Right lobe of liver (tissue), 4 donors: ENCODE measurements at regions not wholly inside any gene's neighbourhood (a gene's known extent, or its start where the extent isn't known, plus 50 kb on each side); places are given as distances from the start of the nearest gene placed in this dataset.

Source experiments
- CTCF ChIP-seq, 4 donors: fragments of 200-600 bp in 3 of 4; fragments of 450-650 bp in 1 of 4; IDR thresholded peaks; one replicate each; pipeline versions ENCODE4 v1.5.1 to v1.8.0; 2016 to 2022; ENCODE audit warnings: antibody characterized with exemption in 4 of 4, mild to moderate bottlenecking in 2 of 4
- POLR2A ChIP-seq: fragments of 450-650 bp; IDR thresholded peaks from one replicate; pipeline ENCODE4 v1.6.1; 2017; ENCODE audit warnings: antibody characterized with exemption, mild to moderate bottlenecking
- donor health status: DM: no; HTN: no; CAD: no.
- donor health status: DM: no; HTN: no; CAD: no.
- donor health status: DM: no; HTN: yes; CAD: no.

GRCh38 chr5:68942169-68942568 is 151.6 kb upstream of the SLC30A5 start:
- TF ChIP-seq CTCF (IDR thresholded peaks at IDR 0.05) (no peak), POLR2A (no peak)
